ENCODE measurements at regions not wholly inside any gene's neighbourhood (a gene's known extent, or its start where the extent isn't known, plus 50 kb on each side); places are given as distances from the start of the nearest gene placed in this dataset.
"Not testable (repeated sequence)": the region's sequence is repeated elsewhere in the genome, so short reads cannot be mapped to it uniquely, and the experiment has no call there.

- not testable (repeated sequence) for TF ChIP-seq CTCF, POLR2A (IDR thresholded peaks at IDR 0.05)
These were observed 701.3 kb downstream of the PLOD2 start for GRCh38 chr3:145459681-145460080.

All from body of pancreas (tissue), 4 donors.